Neural cell (in vitro differentiated cells): ENCODE measurements at regions not wholly inside any gene's neighbourhood (a gene's known extent, or its start where the extent isn't known, plus 50 kb on each side); places are given as distances from the start of the nearest gene placed in this dataset.

Experiments
- H2AFZ ChIP-seq: fragments of 200-600, 300-800 bp; sonication (generic), shearing (Covaris generic); 2 replicates; pipeline ENCODE4 v1.6.0; 2014; ENCODE audit warnings: low read depth, mild to moderate bottlenecking, antibody characterized with exemption, low read length, moderate library complexity
- H3F3A ChIP-seq: fragments of 200-600 bp; shearing (Covaris generic); 2 replicates; pipeline ENCODE4 v1.6.1; 2016; ENCODE audit warnings: mild to moderate bottlenecking, moderate library complexity, mixed read lengths, antibody characterized with exemption, low read length; ENCODE audit not compliant: insufficient read depth, poor library complexity, severe bottlenecking
- H3K27ac ChIP-seq: fragments of 200-600, 300-800 bp; sonication (generic), shearing (Covaris generic); 2 replicates; pipeline ENCODE4 v1.5.1; 2014; ENCODE audit warnings: mild to moderate bottlenecking, low read length, moderate library complexity
- H3K27me3 ChIP-seq: fragments of 300-800, 200-600 bp; sonication (generic), shearing (Covaris generic); 2 replicates; pipeline ENCODE4 v1.6.0; 2014; ENCODE audit warnings: mild to moderate bottlenecking, low read depth, low read length, moderate library complexity; ENCODE audit not compliant: insufficient read depth
- H3K36me3 ChIP-seq: fragments of 300-800, 200-600 bp; sonication (generic), shearing (Covaris generic); 2 replicates; pipeline ENCODE4 v1.5.1; 2014; ENCODE audit warnings: mild to moderate bottlenecking, antibody characterized with exemption, low read length, moderate library complexity; ENCODE audit not compliant: insufficient read depth
- H3K4me2 ChIP-seq: fragments of 300-800, 200-600 bp; sonication (generic), shearing (Covaris generic); 2 replicates; pipeline ENCODE4 v1.6.0; 2014; ENCODE audit warnings: mild to moderate bottlenecking, low read length
- H3K4me3 ChIP-seq: fragments of 300-800, 200-600 bp; sonication (generic), shearing (Covaris generic); 2 replicates; pipeline ENCODE4 v1.5.1; 2014; ENCODE audit warnings: mild to moderate bottlenecking, low read length, moderate library complexity
- H3K79me2 ChIP-seq: fragments of 200-600 bp; shearing (Covaris generic); replicated peaks from 2 replicates; pipeline ENCODE4 v1.6.0; 2014; ENCODE audit warnings: mild to moderate bottlenecking, low read length, moderate library complexity; ENCODE audit not compliant: insufficient read depth
- H3K9ac ChIP-seq: fragments of 300-800, 200-600 bp; sonication (generic), shearing (Covaris generic); 2 replicates; pipeline ENCODE4 v1.6.1; 2016; ENCODE audit warnings: mild to moderate bottlenecking, low read length, mixed read lengths
- H3K9me2 ChIP-seq: fragments of 200-600 bp; shearing (Covaris generic); 2 replicates; pipeline ENCODE4 v1.6.1; 2016; ENCODE audit warnings: mild to moderate bottlenecking, low read length, mixed read lengths; ENCODE audit not compliant: insufficient read depth
- H3K9me3 ChIP-seq: fragments of 200-600, 300-800 bp; sonication (generic), shearing (Covaris generic); 2 replicates; pipeline ENCODE4 v1.6.1; 2016; ENCODE audit warnings: mild to moderate bottlenecking, mixed run types, low read length, moderate library complexity, mixed read lengths
- H4K20me1 ChIP-seq: fragments of 200-600 bp; shearing (Covaris generic); 2 replicates; pipeline ENCODE4 v1.6.1; 2016; ENCODE audit warnings: mild to moderate bottlenecking, mixed run types; ENCODE audit not compliant: insufficient read depth
- EP300 ChIP-seq: fragments of 450-650 bp; conservative IDR thresholded peaks from 2 replicates; pipeline ENCODE4 v1.6.1; 2014; ENCODE audit warnings: antibody characterized with exemption, mild to moderate bottlenecking, moderate library complexity; ENCODE audit not compliant: poor library complexity, severe bottlenecking
- EZH2 ChIP-seq: fragments of 200-600, 300-800 bp; shearing (Covaris generic), sonication (generic); IDR thresholded peaks from 2 replicates; pipeline ENCODE4 v1.6.1; 2014; ENCODE audit warnings: antibody characterized with exemption, low read length, borderline replicate concordance, mild to moderate bottlenecking; ENCODE audit not compliant: insufficient read depth, poor library complexity, severe bottlenecking
- MXI1 ChIP-seq: fragments of 450-650 bp; conservative IDR thresholded peaks from 2 replicates; pipeline ENCODE4 v1.6.1; 2014; ENCODE audit warnings: antibody characterized with exemption, mild to moderate bottlenecking; ENCODE audit not compliant: poor library complexity, severe bottlenecking
- POLR2AphosphoS5 ChIP-seq: IDR thresholded peaks from 2 replicates; pipeline ENCODE4 v1.6.1; 2012
- RAD21 ChIP-seq: fragments of 450-650 bp; conservative IDR thresholded peaks from 2 replicates; pipeline ENCODE4 v1.6.1; 2014; ENCODE audit warnings: antibody characterized with exemption, mild to moderate bottlenecking, moderate library complexity
- REST ChIP-seq: IDR thresholded peaks from 2 replicates; pipeline ENCODE4 v1.6.1; 2012; ENCODE audit warnings: borderline replicate concordance
- SMC3 ChIP-seq: fragments of 450-650 bp; conservative IDR thresholded peaks from 2 replicates; pipeline ENCODE4 v1.6.1; 2014; ENCODE audit warnings: antibody characterized with exemption, mild to moderate bottlenecking, moderate library complexity; ENCODE audit not compliant: poor library complexity
- TAF1 ChIP-seq: IDR thresholded peaks from 2 replicates; pipeline ENCODE4 v1.6.1; 2012; ENCODE audit warnings: low read depth
- TF ChIP-seq, protein P1 (sequence below): fragments of 450-650 bp; IDR thresholded peaks from 2 replicates; pipeline ENCODE4 v1.5.1; 2014; ENCODE audit warnings: antibody characterized with exemption, mild to moderate bottlenecking, moderate library complexity; ENCODE audit not compliant: poor library complexity, severe bottlenecking

GRCh38 chr18:45412577-45412976, 202.7 kb upstream of the SLC14A2 start:
- Histone ChIP-seq H3K9me2 (no peaks in the 10 kb centered on the region), H3K9me3 (no peaks in the 10 kb centered on the region), H3K4me3 (no peak overlapping the region), H3K27me3 (no peaks in the 10 kb centered on the region), H3F3A (peaks cover 7% of the 10 kb centered on the region), H2AFZ (no peak overlapping the region), H3K4me2 (no peak overlapping the region), H3K79me2 (no peaks in the 10 kb centered on the region), H3K27ac (no peak overlapping the region), H3K36me3 (no peaks in the 10 kb centered on the region), H4K20me1 (no peaks in the 10 kb centered on the region), H3K9ac (no peak overlapping the region)
- TF ChIP-seq POLR2AphosphoS5 (no peak), RAD21 (no peak), EP300 (no peak), REST (no peak), SMC3 (no peak)
- TF ChIP-seq, protein P1, sequence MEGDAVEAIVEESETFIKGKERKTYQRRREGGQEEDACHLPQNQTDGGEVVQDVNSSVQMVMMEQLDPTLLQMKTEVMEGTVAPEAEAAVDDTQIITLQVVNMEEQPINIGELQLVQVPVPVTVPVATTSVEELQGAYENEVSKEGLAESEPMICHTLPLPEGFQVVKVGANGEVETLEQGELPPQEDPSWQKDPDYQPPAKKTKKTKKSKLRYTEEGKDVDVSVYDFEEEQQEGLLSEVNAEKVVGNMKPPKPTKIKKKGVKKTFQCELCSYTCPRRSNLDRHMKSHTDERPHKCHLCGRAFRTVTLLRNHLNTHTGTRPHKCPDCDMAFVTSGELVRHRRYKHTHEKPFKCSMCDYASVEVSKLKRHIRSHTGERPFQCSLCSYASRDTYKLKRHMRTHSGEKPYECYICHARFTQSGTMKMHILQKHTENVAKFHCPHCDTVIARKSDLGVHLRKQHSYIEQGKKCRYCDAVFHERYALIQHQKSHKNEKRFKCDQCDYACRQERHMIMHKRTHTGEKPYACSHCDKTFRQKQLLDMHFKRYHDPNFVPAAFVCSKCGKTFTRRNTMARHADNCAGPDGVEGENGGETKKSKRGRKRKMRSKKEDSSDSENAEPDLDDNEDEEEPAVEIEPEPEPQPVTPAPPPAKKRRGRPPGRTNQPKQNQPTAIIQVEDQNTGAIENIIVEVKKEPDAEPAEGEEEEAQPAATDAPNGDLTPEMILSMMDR = no peak

DNA sequence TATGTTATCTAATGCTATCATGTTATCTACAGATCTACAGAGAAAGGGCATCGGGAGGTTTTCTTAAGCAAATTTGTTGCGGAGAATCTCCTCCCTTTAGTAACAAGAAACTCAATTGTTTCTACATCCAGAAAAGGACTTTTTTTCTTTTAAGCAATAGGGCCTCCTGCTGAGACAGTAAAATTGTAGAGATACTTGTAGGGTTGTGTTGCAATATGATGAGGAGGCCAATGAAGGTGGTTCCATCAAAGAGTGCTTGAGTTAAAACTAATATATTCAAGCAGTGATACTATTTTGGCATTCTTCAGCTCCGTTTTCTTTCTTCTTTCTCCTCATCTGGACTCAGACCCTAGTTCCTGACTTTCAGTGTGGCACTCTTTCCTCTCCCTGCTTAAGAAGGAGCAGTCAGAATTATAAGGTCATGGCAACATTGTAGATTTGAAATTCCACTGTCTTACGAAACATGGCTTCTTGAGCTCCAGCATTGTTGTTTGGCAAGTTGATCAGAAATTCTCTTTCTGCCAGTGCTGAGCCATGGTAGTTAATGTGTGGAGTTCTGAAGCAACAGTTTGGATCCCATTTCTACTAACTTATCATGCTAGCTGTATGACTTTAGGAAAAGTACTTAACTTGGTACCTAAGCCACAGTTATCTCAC, 202.0 kb upstream of the SLC14A2 start:
- no peak overlapping the region for H2AFZ ChIP-seq
- TF ChIP-seq RAD21 (no peak), MXI1 (no peak), POLR2AphosphoS5 (no peak), EZH2 (no peak), TAF1 (no peak), REST (no peak), SMC3 (no peak), EP300 (no peak)
- TF ChIP-seq, protein P1 = no peak
- no peaks in the 10 kb centered on the region for H3K9me2 ChIP-seq
- H3K4me2 ChIP-seq = no peak overlapping the region
- H3K79me2 ChIP-seq = no peaks in the 10 kb centered on the region
- H3K36me3 ChIP-seq = no peaks in the 10 kb centered on the region
- H4K20me1 ChIP-seq = no peaks in the 10 kb centered on the region
- H3K4me3 ChIP-seq = no peak overlapping the region
- H3F3A ChIP-seq = peaks cover 10% of the 10 kb centered on the region
- no peaks in the 10 kb centered on the region for H3K27me3 ChIP-seq
- peak overlapping the region; percentile 67 for H3K27ac ChIP-seq
- H3K9ac ChIP-seq = no peak overlapping the region
- H3K9me3 ChIP-seq = no peaks in the 10 kb centered on the region
